ENCODE measurements at regions not wholly inside any gene's neighbourhood (a gene's known extent, or its start where the extent isn't known, plus 50 kb on each side); places are given as distances from the start of the nearest gene placed in this dataset.

DNA sequence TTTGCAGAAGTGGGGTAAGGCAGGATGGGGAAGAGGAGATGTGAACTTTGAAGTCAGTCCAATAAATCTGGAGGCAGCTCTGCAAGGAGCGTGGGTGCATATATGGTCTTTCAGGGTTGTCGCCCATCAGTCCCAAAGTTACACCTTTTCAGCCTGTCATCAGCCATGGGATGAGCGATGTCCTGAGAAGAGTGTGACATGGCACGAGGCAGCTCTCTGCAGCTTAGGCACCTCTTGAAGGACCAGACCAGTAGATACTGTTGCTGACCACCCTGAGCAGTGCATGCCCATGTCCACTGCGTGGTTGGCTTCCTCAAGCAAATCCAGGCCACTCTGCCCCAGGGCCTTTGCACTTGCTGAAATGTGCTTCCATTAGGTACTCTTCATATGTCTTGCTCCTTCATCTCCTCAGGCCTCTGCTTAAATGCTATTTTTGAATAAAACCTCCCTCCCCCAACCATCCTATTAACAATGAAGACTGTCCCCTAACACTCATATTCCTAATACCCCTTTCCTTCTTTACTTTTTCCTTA lies 171.7 kb downstream of the ACTR3 start:
- WGBS, 2 donors, result 92 to 94% methylated on average over 4 to 5 of the region's 5 CpGs
- TF ChIP-seq POLR2A (IDR thresholded peaks at IDR 0.05), result no peak
- TF ChIP-seq, protein P1, sequence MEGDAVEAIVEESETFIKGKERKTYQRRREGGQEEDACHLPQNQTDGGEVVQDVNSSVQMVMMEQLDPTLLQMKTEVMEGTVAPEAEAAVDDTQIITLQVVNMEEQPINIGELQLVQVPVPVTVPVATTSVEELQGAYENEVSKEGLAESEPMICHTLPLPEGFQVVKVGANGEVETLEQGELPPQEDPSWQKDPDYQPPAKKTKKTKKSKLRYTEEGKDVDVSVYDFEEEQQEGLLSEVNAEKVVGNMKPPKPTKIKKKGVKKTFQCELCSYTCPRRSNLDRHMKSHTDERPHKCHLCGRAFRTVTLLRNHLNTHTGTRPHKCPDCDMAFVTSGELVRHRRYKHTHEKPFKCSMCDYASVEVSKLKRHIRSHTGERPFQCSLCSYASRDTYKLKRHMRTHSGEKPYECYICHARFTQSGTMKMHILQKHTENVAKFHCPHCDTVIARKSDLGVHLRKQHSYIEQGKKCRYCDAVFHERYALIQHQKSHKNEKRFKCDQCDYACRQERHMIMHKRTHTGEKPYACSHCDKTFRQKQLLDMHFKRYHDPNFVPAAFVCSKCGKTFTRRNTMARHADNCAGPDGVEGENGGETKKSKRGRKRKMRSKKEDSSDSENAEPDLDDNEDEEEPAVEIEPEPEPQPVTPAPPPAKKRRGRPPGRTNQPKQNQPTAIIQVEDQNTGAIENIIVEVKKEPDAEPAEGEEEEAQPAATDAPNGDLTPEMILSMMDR (IDR thresholded peaks at IDR 0.05), result no peak
- H3K4me3 ChIP-seq, result no peak overlapping the region
- no peaks in the 10 kb centered on the region for H3K36me3 ChIP-seq (replicated peaks in 1 of 2; ENCODE audit: insufficient read depth in 1 of 2, low read depth in 2 of 2)
- ATAC-seq (no peak), DNase-seq (no peak)
- intact Hi-C loops (cut with DNase I), result no loop called here
- H3K9me3 ChIP-seq, result no peaks in the 10 kb centered on the region
- no peaks in the 10 kb centered on the region for H3K27me3 ChIP-seq
- H3K27ac ChIP-seq, result no peak overlapping the region
- H3K4me1 ChIP-seq, result peaks cover 8% of the 10 kb centered on the region

DNA sequence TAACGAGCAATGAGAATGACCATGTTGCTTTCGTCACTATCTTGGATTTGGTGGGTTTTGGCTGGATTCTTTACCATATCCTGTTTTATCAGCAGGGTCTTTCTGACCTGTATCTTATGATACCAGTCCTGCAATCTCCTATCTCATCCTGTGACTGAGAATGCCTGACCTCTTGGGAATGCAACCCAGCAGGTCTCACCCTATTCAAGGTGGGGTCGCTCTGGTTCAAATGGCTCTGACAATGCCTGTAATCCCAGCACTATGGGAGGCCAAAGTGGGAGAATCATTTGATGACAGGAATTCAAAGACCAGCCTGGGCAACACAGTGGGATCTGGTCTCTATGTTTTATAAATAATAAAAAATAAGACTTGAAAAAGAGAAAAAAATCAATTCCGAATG lies 173.5 kb downstream of the ACTR3 start:
- ATAC-seq, result no peak
- Histone ChIP-seq H3K27ac (no peak overlapping the region), H3K4me3 (no peak overlapping the region), H3K27me3 (no peaks in the 10 kb centered on the region), H3K9me3 (no peaks in the 10 kb centered on the region), H3K36me3 (replicated peaks in 1 of 2; ENCODE audit: insufficient read depth in 1 of 2, low read depth in 2 of 2) (no peaks in the 10 kb centered on the region), H3K4me1 (peaks cover 8% of the 10 kb centered on the region)
- DNase-seq, result no peak
- intact Hi-C loops (cut with DNase I), result no loop called here
- WGBS, 2 donors, result 87 to 89% methylated on average over 4 of the region's 4 CpGs
- TF ChIP-seq, protein P1 (IDR thresholded peaks at IDR 0.05), result no peak
- TF ChIP-seq POLR2A (IDR thresholded peaks at IDR 0.05), result no peak

DNA sequence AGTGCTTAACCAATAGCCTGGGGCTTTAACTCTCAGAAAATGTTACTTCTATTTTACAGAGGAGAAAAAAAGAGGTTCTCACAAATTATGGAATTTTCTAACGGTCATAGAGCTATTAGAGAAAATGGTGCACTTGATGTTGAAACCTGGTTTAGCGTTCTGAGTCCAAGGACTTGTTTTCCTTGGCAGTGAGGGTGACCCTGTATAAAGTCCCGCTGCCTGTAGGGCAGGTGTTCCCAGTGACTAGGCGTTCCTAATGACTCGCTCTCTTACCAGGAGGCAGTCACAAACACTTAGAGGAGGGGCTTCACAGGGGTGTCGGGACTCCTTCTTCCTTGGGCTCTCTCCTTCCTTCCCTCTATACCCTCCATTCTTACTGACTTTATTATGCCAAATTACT lies 175.8 kb downstream of the ACTR3 start:
- peak; percentile 19 to 59 (median 42) for DNase-seq
- Histone ChIP-seq H3K4me3 (no peak overlapping the region), H3K27ac (no peak overlapping the region), H3K36me3 (replicated peaks in 1 of 2; ENCODE audit: insufficient read depth in 1 of 2, low read depth in 2 of 2) (no peaks in the 10 kb centered on the region), H3K27me3 (no peaks in the 10 kb centered on the region), H3K4me1 (peaks cover 8% of the 10 kb centered on the region), H3K9me3 (no peaks in the 10 kb centered on the region)
- no peak for TF ChIP-seq POLR2A (IDR thresholded peaks at IDR 0.05)
- TF ChIP-seq, protein P1 (IDR thresholded peaks at IDR 0.05), result no peak
- 21 to 29% methylated on average over 6 of the region's 6 CpGs for WGBS, 2 donors
- intact Hi-C loops (cut with DNase I), result no loop called here
- peak; percentile 75 for ATAC-seq

DNA sequence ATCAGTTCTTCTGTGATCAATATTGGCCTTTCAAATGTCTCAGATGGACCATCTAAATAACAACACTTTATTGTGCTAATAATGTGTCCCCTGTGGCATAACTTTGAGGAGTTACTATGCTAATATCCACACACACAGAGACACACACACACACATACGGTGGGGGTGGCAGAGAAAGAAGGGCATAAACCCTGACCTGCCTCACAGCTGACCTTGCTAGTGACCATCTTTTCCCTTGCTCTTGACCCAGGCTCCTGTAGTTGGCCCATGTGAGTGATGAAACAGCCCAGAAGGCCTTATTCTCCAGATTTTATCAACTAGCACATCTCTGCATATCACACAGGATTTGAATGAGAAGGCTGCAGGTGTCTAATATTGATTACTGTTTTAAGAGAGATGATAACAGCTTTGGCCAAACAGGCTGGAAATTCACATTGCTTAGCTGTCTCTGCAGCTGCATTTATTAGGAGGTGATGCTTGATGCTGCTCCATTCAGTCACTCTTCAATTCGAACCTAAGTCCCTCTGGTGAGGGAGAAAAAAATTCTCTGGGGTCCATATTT lies 176.4 kb downstream of the ACTR3 start:
- Histone ChIP-seq H3K27me3 (no peaks in the 10 kb centered on the region), H3K9me3 (no peaks in the 10 kb centered on the region), H3K4me1 (peaks cover 8% of the 10 kb centered on the region), H3K36me3 (replicated peaks in 1 of 2; ENCODE audit: insufficient read depth in 1 of 2, low read depth in 2 of 2) (no peaks in the 10 kb centered on the region), H3K4me3 (no peak overlapping the region), H3K27ac (no peak overlapping the region)
- 17 to 25% methylated on average over 2 of the region's 2 CpGs for WGBS, 2 donors
- intact Hi-C loops (cut with DNase I), result no loop called here
- DNase-seq (no peak), ATAC-seq (no peak)
- TF ChIP-seq, protein P1 (IDR thresholded peaks at IDR 0.05), result no peak
- no peak for TF ChIP-seq POLR2A (IDR thresholded peaks at IDR 0.05)

DNA sequence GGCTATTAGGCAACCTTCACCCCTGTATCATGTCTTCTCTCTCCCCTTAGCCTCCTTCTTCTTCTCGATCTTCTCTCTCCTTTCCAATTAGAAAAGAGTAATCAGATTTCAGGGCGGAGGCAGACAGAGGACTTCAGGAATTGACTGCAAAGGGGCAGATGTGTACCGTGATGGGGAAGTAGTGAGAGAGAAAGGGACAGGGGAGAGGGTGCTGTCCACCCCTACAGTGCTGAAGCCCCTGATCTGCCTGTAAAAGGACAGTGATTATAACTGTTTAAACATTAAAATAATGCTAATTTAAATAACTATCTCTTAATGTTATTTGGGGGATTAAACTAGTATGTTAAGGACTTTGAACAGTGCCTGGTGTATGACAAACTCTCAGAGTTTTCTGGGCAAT lies 178.5 kb downstream of the ACTR3 start:
- Histone ChIP-seq H3K27me3 (no peaks in the 10 kb centered on the region), H3K4me1 (peaks cover 8% of the 10 kb centered on the region), H3K27ac (no peak overlapping the region), H3K4me3 (no peak overlapping the region), H3K9me3 (no peaks in the 10 kb centered on the region), H3K36me3 (replicated peaks in 1 of 2; ENCODE audit: insufficient read depth in 1 of 2, low read depth in 2 of 2) (no peaks in the 10 kb centered on the region)
- WGBS, 2 donors, result 47 to 53% methylated on average over 3 of the region's 3 CpGs
- DNase-seq, result no peak
- no peak for ATAC-seq
- TF ChIP-seq POLR2A (IDR thresholded peaks at IDR 0.05), result no peak
- TF ChIP-seq, protein P1 (IDR thresholded peaks at IDR 0.05), result no peak
- intact Hi-C loops (cut with DNase I), result no loop called here

Measured in body of pancreas (tissue), 4 donors.